Right renal pelvis (tissue), 4 donors: ENCODE measurements at regions not wholly inside any gene's neighbourhood (a gene's known extent, or its start where the extent isn't known, plus 50 kb on each side); places are given as distances from the start of the nearest gene placed in this dataset.

Source experiments
- DNase-seq, 4 donors: peaks; one replicate each; pipeline ENCODE4 v3.0.0-alpha.2; 2013; ENCODE audit warnings: low read depth in 4 of 4, low spot score in 3 of 4, missing footprints in 1 of 4

- no peak for DNase-seq
These were observed 510.2 kb downstream of the RPS24 start for GRCh38 chr10:78543749-78544362.

DNA sequence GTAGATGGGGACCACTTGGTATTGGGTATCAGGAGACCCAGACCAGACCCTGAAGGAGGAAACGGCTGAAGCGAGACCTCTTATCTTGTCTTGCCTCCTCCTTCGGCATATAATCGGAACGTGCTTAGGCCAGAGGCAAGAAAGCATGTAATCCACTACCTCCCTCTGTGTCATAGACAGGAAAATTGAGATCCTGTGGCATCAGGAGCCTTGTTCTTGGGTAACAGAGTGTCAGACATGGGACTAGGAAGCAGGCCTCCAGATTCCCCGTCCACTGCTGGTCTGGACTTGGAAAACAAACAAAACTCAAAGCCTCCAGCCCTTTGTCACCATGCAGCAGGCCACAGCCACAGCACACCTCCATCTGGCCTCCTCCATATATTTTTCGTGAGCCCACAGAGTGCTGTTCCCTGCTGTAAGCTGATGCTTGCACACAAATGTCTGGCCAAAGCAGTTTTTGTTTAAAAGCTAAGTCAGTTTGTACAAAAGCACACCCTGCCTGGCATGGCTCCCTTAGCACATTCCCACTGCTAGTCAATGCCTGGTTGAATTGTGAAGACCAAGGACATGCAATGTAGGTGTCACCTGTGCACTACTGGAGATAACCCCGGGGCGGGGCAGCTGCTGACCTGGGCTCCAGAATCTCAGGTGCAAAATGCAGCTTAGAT is 510.9 kb downstream of the RPS24 start:
- no peak for DNase-seq

DNA sequence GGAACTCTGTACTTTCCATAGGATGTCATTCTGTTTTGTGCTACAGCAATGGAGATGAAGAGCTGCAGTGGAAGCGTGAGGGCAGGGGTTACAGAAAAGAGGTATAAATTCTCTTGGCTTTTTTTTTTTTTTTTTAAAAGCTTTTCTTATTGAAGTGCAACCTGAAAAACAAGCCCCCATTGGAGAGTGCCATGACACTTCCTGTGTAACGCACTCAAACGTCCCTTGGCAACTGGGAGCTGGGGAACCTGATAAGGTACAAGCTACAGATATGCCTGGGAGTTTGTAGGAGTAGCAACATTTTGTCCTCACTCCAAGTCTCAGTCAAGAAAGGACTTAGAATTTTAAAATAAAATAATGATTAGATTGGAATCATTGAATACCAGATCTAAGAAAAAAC is 512.1 kb downstream of the RPS24 start:
- DNase-seq: no peak

GRCh38 chr10:78547397-78547796 is 513.7 kb downstream of the RPS24 start:
- DNase-seq: no peak

DNA sequence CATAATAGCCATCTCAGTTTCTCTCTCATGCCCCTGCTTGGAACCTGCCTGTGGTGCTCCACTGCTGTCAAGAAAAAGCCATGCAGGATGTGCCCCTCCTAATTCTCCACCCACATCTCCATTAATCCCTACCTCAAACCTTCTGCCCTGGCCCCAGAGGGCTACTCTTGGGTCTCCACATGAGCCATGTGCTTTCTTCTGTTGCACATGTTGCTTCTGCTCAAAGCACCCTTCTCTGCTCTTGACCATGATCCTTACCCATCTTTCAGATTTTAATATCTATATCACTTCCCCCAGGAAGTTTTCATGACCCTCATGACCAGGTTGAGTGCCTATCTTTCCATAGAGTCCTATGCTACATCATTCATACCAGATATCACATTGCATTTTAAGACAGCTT is 514.2 kb downstream of the RPS24 start:
- DNase-seq: no peak

DNA sequence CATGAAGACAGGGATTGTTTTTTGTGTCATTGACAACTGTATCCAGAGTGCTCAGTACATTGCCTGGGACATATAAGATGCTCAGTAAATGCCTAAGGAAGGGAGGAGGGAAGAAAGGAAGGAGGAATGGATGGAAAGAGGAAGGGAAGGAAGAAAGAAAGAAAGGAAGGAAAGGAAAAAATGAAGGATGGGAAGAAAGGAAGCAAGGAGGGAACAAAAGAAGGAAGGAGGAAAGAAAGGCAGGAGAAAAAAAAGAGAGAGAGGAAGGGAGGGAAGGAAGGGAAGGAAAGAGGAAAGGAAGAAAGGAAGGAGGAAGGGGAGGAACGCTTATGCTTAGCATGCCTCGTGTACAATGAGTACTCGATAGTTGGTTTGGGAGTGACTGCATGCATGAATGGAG is 514.7 kb downstream of the RPS24 start:
- no peak for DNase-seq

DNA sequence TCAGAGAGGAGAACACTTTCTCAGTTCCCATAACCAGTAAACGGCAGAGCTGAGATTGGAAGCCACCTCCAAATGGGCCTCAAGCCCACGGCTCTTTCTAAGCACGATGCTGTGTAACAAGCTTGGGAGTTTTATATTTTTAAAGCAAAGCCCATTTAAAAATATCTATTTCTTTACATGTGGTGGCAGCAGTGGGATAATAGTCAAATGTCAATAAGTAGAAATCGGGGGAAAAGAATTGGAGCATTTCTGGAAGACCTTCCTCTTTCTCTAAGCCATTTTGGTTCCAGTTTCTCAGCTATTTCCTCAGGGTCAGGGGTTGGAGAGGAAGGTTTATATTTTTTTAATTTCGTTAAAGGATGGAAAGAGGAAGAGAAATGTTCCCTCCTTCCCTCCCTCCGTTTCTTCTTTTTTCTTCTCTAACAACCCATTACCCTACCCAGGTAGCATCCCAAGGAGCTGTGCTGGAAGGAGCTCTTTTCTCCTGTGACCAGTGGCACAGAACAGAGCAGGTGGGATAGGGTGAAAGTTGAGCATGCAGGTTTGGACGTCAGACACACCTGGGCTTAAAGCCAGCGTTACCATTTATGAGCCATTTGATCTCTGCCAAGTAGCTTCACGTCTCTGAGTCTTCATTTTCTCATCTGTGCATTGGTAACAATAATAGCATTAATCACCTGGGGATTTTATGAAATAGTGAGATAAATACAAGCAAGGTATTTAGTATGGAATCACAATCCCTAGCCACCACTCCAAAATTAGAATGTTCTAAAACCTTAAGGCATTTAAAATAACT is 515.7 kb downstream of the RPS24 start:
- no peak for DNase-seq

DNA sequence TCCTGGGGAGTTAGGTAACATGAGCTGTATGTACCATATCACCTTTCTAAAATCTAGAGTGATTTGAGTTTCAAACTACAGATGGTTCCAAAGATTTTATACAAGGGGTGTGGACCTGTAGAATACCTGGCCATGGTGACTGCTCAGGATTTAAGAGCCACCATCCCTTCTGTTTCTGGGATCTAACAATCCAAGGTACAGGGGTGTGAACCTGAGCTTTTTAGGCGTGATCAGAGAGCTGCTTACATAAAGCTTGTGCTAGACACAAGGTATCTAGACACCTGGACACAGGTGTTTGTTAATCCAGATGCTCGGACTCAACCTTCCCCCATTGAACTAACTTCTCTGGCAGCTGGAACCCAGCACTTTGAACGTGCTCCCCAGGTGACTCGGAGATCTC is 516.4 kb downstream of the RPS24 start:
- DNase-seq: no peak

DNA sequence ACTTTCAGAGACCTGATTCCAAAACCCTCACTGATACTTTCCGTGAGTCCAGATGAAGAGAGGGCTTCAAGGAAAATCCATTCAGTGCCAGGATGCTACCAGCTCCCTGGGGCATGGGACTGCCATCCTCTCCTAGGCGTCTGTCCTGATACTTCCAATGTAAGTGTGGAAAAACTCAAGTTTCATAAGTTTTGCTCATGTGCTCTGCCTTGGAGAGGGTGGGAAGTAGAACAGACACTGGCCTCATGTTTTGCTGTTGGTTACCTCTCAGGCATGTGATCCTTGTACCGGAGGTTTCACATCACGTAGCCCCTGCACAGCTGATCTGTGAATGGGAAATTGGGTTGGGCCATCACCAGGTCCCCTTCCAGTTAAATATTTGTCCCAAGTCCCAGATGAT is 517.1 kb downstream of the RPS24 start:
- DNase-seq: no peak

GRCh38 chr10:78551184-78552005 is 517.4 kb upstream of the ZMIZ1 start:
- DNase-seq: no peak

- peak in 1 of 4 donors; percentile 55 for DNase-seq
These were observed 516.4 kb upstream of the ZMIZ1 start for GRCh38 chr10:78552261-78552811.

DNA sequence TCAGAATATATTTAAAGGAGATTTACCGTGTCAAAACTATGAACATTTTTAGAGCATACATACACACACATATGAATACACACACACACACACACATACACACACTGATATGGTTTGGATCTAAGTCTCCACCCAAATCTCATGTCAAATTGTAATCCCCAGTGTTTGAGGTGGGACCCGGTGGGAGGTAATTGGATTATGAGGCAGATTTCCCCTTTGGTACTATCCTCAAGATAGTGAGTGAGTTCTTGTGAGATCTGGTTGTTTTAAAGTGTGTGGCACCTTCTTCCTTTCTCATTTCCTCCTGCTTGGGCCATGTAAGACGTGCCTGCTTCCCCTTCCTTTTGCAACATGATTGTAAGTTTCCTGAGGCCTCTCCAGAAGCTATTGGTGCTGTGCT is 515.0 kb upstream of the ZMIZ1 start:
- no peak for DNase-seq

GRCh38 chr10:78555128-78555527 is 513.6 kb upstream of the ZMIZ1 start:
- no peak for DNase-seq

DNA sequence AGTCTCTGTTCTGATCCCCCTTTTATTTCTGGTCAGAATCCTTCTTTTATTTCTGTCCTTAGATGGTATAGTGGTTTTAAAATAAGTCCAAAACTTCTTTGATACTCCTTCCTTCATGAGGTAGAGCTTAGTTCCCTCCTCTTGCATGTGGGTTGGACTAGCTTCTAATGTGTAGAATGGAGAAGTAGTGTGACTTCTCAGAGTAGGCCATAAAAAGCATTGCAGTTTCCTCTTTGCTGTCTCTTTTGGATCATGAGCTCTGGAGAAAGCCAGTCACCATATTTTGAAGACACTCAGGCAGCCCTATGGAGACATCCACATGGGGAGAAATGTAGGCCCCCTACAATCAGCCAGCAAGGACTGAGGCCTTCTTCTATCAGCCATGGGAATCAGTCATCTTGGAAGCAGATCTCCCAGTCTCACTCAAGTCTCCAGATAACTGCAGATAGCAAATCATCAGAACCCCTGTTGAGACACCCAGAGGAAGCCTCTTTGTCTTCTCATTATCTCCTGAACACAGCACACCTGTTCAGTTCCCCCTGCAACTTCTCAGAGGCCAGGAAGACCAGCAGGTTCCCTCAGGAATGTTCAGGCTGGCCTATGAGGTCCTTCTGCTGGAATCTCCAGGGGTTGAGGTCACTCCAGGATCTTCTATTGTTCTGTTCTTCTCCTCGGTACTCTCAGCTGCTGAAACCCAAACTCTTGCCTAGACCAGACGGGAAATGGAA is 511.9 kb upstream of the ZMIZ1 start:
- DNase-seq: no peak

GRCh38 chr10:78557433-78557925 is 511.3 kb upstream of the ZMIZ1 start:
- DNase-seq: no peak

DNA sequence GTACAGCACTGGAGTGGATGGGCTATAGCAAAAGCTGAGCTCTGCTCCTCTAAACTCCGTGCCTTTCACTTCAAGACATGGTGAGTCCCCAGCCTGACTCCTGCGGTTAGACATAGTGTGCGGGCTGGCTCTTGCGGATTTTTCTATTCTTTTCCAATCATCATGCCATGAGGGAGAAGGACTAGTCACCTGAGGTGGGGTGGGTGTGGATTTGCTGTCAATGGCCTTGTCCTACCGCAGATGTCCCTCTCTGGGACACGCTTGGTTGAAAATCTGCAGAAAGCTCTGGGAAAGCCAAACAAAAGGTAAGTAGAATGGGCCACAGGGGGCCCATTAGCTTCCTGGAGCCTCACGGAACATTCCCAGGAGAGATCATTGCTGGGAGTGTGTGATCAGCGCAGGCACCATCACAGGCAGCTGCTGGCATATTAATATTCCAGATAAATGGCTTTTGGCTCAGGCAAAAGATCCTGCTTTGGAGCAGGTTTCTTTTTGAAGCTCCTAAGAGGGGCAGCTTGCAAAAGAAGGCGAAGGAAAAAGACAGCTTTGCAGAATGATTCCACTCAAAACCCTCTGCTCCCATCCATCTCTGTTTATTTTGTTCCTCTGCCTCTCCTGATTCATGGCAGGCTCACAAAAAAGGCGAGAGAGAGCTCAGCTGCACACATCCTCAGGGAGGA is 509.0 kb upstream of the ZMIZ1 start:
- DNase-seq: no peak

GRCh38 chr10:78560341-78560688 is 508.5 kb upstream of the ZMIZ1 start:
- no peak for DNase-seq

GRCh38 chr10:78563314-78563713 is 505.5 kb upstream of the ZMIZ1 start:
- no peak for DNase-seq

- no peak for DNase-seq
These were observed 502.9 kb upstream of the ZMIZ1 start for GRCh38 chr10:78565841-78566240.
